ENCODE measurements at regions not wholly inside any gene's neighbourhood (a gene's known extent, or its start where the extent isn't known, plus 50 kb on each side); places are given as distances from the start of the nearest gene placed in this dataset.

DNA sequence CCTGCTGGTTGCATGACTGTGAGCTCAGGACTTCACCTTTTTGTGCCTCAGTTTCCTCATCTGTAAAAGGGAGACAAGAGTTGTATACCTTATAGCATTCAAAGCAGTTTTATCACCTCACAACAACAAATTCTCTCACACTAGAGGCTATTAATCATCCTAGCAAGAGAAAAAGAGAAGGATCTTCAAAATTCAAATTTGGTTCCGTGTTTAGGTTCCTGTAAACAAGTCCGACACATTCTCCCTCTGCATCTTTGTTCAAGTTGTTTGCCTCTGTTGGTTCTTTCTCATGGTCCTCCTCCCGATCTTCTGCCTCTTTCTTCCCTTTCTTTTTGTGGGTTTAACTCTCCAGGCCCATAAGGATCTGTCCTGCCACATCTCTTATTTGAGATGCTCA is 218.0 kb downstream of the PIK3R1 start:
- no peak for FAIRE-seq

- no peak for FAIRE-seq
These were observed 218.6 kb downstream of the PIK3R1 start for GRCh38 chr5:68433923-68434879.

DNA sequence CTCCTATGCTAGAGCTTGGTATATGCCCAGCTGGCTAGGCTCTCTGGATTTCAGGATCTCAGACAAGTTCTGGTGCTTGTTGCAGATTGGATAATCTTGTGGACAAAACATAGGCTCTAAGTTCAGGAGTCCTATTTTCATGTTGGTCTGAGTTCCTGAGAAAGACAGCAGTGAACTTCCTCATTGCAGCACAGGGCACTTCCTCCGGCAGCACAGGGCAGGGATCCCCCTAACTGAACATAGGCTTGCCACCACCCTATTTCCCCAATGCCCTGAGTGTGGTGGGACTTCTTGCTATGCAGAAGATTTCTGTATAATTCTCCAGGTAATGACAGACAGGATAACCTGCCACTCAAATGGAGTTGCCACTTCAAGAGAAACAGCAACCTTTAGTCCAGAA is 220.1 kb downstream of the PIK3R1 start:
- no peak for FAIRE-seq

- FAIRE-seq: no peak
These were observed 221.3 kb downstream of the PIK3R1 start for GRCh38 chr5:68436686-68437520.

DNA sequence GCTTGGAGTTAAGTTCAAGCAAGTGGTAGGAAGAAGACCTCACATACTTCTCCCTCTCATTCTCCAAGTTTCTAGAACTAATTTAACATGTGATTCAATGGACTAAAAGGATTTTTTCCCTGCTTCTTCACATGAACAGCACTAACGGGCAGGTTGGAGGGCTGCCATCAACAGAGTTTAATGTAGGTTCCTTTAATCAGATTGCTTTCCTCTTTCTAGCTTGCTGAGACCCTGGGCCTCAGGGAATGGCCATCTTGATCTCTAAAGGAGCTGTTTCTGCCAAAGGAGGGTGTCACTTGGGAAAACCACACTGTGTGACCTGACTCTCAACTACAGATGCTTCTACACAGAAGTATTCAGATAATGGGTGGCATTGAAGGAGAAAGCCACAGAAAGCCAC is 223.3 kb downstream of the PIK3R1 start:
- no peak for FAIRE-seq

- no peak for FAIRE-seq
These were observed 224.7 kb downstream of the PIK3R1 start for GRCh38 chr5:68440245-68440644.

GRCh38 chr5:68440651-68441050 is 225.1 kb downstream of the PIK3R1 start:
- FAIRE-seq: no peak

DNA sequence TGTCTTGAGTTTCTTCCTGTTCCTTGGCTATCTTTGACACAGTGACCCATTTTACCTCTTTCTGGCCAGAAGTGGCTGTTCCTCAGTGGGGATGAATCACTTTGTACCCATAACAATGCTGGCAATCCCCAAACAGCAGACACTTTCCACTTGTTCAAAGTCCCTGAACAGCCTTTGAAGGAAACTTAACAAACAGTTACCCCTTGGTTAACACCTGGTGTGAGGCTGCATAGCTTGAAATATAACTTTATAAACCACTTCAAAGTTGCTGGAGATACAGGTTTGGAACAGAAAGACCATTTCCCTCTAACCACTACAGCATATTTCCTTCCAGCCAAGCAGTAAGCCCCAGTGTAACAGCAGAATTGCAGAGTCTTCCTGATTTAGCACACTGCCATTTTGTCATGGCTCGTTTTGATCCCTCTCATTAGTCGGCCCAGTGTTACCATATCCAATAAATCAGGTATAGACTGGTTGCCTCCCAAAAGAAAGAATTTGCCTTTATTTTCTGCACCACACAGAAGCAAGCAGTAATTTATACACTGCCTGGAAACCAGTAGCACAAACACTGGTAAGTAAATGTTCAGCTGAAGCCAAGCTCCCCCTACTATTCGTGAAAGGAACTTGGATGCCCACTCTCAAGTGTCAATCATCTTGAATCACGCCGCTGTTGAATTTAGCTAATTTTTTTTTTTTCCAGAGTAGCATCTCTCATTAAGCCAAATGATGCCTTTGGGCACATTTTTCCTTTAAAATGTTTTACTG is 225.9 kb downstream of the PIK3R1 start:
- FAIRE-seq: no peak

DNA sequence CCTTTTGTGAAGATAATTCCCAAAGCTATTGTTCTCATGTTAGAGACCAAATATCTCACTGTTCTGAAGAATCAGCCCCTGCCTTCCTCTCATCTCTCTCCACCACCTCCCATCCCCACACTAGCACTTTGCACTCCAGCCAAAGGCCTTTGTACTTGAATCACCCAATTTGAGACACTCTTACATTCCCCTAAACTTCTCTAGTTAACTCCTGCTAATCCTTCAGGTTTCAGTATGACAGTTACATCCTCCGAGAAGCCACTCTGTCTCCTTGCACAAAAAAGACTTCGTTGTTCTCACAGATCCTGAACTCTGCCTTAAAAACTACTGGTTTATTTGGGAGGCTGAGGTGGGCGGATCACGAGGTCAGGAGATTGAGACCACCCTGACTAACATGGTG is 227.5 kb downstream of the PIK3R1 start:
- no peak for FAIRE-seq

- no peak for FAIRE-seq
These were observed 228.5 kb downstream of the PIK3R1 start for GRCh38 chr5:68444048-68444447.

GRCh38 chr5:68444833-68445232 is 229.3 kb downstream of the PIK3R1 start:
- no peak for FAIRE-seq

- no peak for FAIRE-seq
These were observed 229.9 kb downstream of the PIK3R1 start for GRCh38 chr5:68445257-68446069.

DNA sequence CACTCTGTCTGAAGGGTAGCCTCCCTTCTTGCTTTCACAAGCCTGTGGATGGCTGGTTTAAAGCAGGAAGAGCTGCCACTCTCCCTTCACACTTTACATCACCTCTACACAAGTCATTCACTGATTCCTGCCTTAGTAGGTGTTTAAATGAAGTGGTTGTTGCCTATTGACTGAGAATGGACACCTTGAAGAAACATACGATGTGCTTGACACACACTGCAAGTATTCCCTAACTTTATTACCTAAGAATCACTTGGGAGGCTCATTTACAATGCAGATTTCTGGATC is 230.5 kb downstream of the PIK3R1 start:
- no peak for FAIRE-seq

- FAIRE-seq: no peak
These were observed 230.9 kb downstream of the PIK3R1 start for GRCh38 chr5:68446487-68446894.

- FAIRE-seq: no peak
These were observed 231.8 kb downstream of the PIK3R1 start for GRCh38 chr5:68447136-68447929.

- no peak for FAIRE-seq
These were observed 233.8 kb downstream of the PIK3R1 start for GRCh38 chr5:68449380-68449779.

DNA sequence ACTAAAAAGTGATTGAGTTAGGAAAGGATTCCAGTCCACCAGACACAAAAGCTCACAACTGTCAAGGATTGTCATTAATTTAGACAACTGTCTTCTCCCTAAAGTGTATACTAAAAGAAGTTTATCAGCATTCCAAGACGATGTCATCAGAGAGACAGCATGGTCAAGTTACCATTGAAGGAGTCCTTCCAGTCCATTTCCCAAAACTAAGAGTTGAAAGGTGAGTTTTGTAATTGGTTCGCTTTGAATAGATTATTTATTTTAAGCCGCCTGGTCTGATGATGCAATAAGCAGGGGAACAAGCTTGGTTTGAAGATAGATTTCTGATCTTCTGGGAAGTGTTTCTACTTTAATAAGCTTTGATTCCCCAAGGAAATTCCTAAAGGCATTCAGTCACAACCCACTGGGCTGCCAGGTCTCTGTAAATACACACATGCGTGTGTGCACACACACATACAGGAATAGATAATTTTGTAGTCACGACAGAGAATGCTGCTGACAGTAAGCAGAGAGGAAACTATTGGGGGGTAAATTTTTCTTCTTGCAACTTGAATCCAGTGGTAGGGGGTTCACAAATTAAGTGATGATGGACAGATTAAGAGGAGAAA is 234.8 kb downstream of the PIK3R1 start:
- no peak for FAIRE-seq

DNA sequence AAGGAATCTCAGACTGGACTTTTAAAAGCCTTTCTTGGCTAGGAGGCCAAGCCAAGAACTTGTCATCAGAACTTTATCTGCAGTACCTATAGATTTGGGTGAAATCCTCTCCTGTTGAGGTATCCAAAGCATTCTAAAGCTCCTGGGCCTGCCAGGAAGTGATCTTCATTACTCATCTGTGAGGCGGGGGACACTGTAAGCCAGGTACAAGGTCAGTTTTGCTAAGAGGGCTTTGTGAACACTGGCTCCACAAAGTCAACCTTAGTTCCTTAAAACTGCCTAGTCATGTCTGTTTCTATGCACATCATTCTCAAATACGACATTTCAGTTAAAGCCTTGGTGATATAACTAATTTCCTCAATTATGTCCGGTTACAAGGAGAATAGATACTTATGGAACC is 236.7 kb downstream of the PIK3R1 start:
- FAIRE-seq: no peak

DNA sequence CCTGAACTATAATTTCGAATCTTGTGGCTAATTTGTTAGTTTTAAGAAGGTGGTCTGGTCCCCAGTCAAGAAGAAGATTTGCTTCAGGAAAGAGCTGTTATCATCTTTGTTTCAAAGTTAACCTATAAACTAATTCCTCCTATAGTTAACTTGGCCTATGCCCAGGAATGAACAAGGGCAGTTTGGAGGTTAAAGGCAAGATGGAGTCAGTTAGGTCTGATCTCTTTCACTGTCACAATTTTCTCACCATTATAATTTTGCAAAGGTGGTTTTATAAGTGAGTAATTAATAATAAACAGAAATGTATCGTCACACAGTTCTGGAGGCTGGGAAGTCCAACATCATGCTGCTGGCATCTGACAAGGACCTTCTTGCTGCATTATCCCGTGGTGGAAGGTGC is 238.6 kb downstream of the PIK3R1 start:
- no peak for FAIRE-seq

- FAIRE-seq: no peak
These were observed 239.2 kb downstream of the PIK3R1 start for GRCh38 chr5:68454766-68455165.

DNA sequence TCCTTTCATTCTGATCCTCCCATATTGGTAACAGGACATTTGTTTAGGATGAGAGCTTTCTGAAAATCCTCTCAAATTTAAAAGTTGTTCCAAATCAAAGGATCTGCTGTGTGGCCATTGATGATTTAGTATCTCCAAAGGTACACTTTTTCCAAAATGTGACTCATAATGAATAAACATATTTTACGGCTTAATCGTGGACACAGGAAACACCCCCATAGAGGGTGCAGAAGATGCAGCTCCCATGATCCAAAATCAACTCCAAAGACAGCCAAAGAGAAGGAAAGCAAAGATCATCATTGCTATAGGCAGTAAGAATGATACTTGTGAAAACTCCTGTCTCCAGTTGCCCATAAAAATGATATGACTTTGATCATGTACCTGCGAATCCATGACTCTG is 239.7 kb downstream of the PIK3R1 start:
- FAIRE-seq: no peak

All from G401.6 (cell line).